Neuronal stem cell (in vitro differentiated cells): ENCODE measurements at regions not wholly inside any gene's neighbourhood (a gene's known extent, or its start where the extent isn't known, plus 50 kb on each side); places are given as distances from the start of the nearest gene placed in this dataset.

ENCODE experiments used
- DNase-seq: peaks from one replicate; pipeline ENCODE4 v3.0.0-alpha.2; 2013; ENCODE audit warnings: low spot score
- H2AFZ ChIP-seq: one replicate; pipeline ENCODE4 v1.6.1; 2013; ENCODE audit warnings: mild to moderate bottlenecking, low read length, inconsistent platforms
- H2AK5ac ChIP-seq: 2 replicates; pipeline ENCODE4 v1.6.1; 2013; ENCODE audit warnings: low read depth, mild to moderate bottlenecking, inconsistent platforms, low read length, moderate library complexity, mixed read lengths
- H2BK120ac ChIP-seq: 2 replicates; pipeline ENCODE4 v1.6.1; 2013; ENCODE audit warnings: low read depth, mild to moderate bottlenecking, inconsistent platforms, low read length, moderate library complexity, mixed read lengths
- H2BK12ac ChIP-seq: one replicate; pipeline ENCODE4 v1.6.1; 2013; ENCODE audit warnings: low read length, inconsistent platforms
- H2BK15ac ChIP-seq: 2 replicates; pipeline ENCODE4 v1.6.1; 2013; ENCODE audit warnings: mild to moderate bottlenecking, low read length, inconsistent platforms, mixed read lengths
- H2BK5ac ChIP-seq: one replicate; pipeline ENCODE4 v1.6.1; 2013; ENCODE audit warnings: inconsistent platforms, mild to moderate bottlenecking, low read length, moderate library complexity
- H3K14ac ChIP-seq: one replicate; pipeline ENCODE4 v1.6.1; 2013; ENCODE audit warnings: low read length, inconsistent platforms
- H3K18ac ChIP-seq: 2 replicates; pipeline ENCODE4 v1.6.1; 2013; ENCODE audit warnings: low read length, inconsistent platforms
- H3K23ac ChIP-seq: 2 replicates; pipeline ENCODE4 v1.6.1; 2013; ENCODE audit warnings: low read depth, mild to moderate bottlenecking, mixed read lengths, low read length, inconsistent platforms; ENCODE audit not compliant: poor library complexity
- H3K27ac ChIP-seq: replicated peaks from 3 replicates; pipeline ENCODE4 v1.5.1; 2013; ENCODE audit warnings: low read length, inconsistent platforms
- H3K27me3 ChIP-seq, 3 experiments: 2 replicates each; pipeline ENCODE4 v1.6.1; 2013; ENCODE audit warnings: low read length in 3 of 3, mild to moderate bottlenecking in 2 of 3, inconsistent platforms in 1 of 3, low read depth in 1 of 3, mixed read lengths in 1 of 3, moderate library complexity in 1 of 3; ENCODE audit not compliant: control insufficient read depth in 3 of 3, insufficient read depth in 3 of 3
- H3K36me3 ChIP-seq, 2 donors: replicated peaks in 1 of 2; 2 replicates each; pipeline ENCODE4 v1.6.1; 2013; ENCODE audit warnings: low read length in 2 of 2; ENCODE audit not compliant: control insufficient read depth in 2 of 2, insufficient read depth in 2 of 2
- H3K4ac ChIP-seq: 2 replicates; pipeline ENCODE4 v1.6.1; 2013; ENCODE audit warnings: inconsistent platforms, mild to moderate bottlenecking, low read length, moderate library complexity
- H3K4me1 ChIP-seq, 2 donors: 1 replicate in 1 of 2; 2 replicates in 1 of 2; pipeline ENCODE4 v1.6.1; 2013; ENCODE audit warnings: low read length in 2 of 2, low read depth in 1 of 2; ENCODE audit not compliant: control insufficient read depth in 2 of 2, insufficient read depth in 1 of 2
- H3K4me2 ChIP-seq: one replicate; pipeline ENCODE4 v1.6.1; 2013; ENCODE audit warnings: mild to moderate bottlenecking, low read length, inconsistent platforms; ENCODE audit not compliant: insufficient read depth, poor library complexity, severe bottlenecking
- H3K4me3 ChIP-seq, 2 donors: 2 replicates each; pipeline ENCODE4 v1.5.1; 2013; ENCODE audit warnings: low read length in 2 of 2, mild to moderate bottlenecking in 2 of 2, inconsistent platforms in 1 of 2, moderate library complexity in 1 of 2
- H3K79me1 ChIP-seq: one replicate; pipeline ENCODE4 v1.6.1; 2013; ENCODE audit warnings: low read depth, mild to moderate bottlenecking, inconsistent platforms, low read length, moderate library complexity
- H3K9ac ChIP-seq: one replicate; pipeline ENCODE4 v1.6.1; 2013; ENCODE audit warnings: mild to moderate bottlenecking, low read depth, low read length, inconsistent platforms; ENCODE audit not compliant: poor library complexity
- H3K9me3 ChIP-seq, 2 donors: replicated peaks in 1 of 2; 2 replicates each; pipeline versions ENCODE3 to v1.6.1; 2013; ENCODE audit warnings: low read length in 2 of 2, mild to moderate bottlenecking in 2 of 2, inconsistent platforms in 1 of 2, low read depth in 1 of 2, mixed read lengths in 1 of 2, moderate library complexity in 1 of 2; ENCODE audit not compliant: control insufficient read depth in 2 of 2, insufficient read depth in 1 of 2
- H4K8ac ChIP-seq: one replicate; pipeline ENCODE4 v1.6.1; 2013; ENCODE audit warnings: low read depth, mild to moderate bottlenecking, inconsistent platforms, low read length, moderate library complexity
- H4K91ac ChIP-seq: one replicate; pipeline ENCODE4 v1.6.1; 2013; ENCODE audit warnings: low read length, low read depth, mild to moderate bottlenecking, inconsistent platforms; ENCODE audit not compliant: poor library complexity
- WGBS, 2 donors: extraction: QIAGEN DNeasy Blood & Tissue Kit; methylation state at CpG; one replicate each; pipeline ENCODE4 v1.1.7; 2013; ENCODE audit warnings: missing lambda C conversion rate in 2 of 2, mixed read lengths in 1 of 2; ENCODE audit not compliant: insufficient read length in 2 of 2, insufficient replicate concordance in 1 of 2; ENCODE audit errors: extremely low coverage in 2 of 2; 5-methylcytosine and 5-hydroxymethylcytosine counted together

- H4K8ac ChIP-seq, result no peak overlapping the region
- H3K23ac ChIP-seq, result no peak overlapping the region
- no peak overlapping the region for H3K9ac ChIP-seq
- no peak overlapping the region for H3K4ac ChIP-seq
- no peaks in the 10 kb centered on the region for H3K9me3 ChIP-seq
- WGBS, 2 donors, result 100% methylated on average over 1 of the region's 3 CpGs
- no peak overlapping the region for H3K4me3 ChIP-seq
- H3K4me1 ChIP-seq, result peaks cover 0 to 7% of the 10 kb centered on the region in 2 donors
- H2BK12ac ChIP-seq, result no peak overlapping the region
- H3K4me2 ChIP-seq, result no peak overlapping the region
- no peak for DNase-seq
- no peaks in the 10 kb centered on the region for H3K36me3 ChIP-seq
- H3K27me3 ChIP-seq, result no peaks in the 10 kb centered on the region
- no peak overlapping the region for H2BK15ac ChIP-seq
- H2BK5ac ChIP-seq, result no peak overlapping the region
- no peak overlapping the region for H2BK120ac ChIP-seq
- H3K18ac ChIP-seq, result no peak overlapping the region
- no peak overlapping the region for H4K91ac ChIP-seq
- H3K27ac ChIP-seq, result no peak overlapping the region
- no peak overlapping the region for H3K14ac ChIP-seq
- H2AK5ac ChIP-seq, result no peak overlapping the region
- H3K79me1 ChIP-seq, result no peaks in the 10 kb centered on the region
- H2AFZ ChIP-seq, result no peak overlapping the region
Measured at GRCh38 chr7:41222746-41223145, 480.1 kb downstream of the INHBA start.

- no peak overlapping the region for H3K14ac ChIP-seq
- no peak overlapping the region for H3K27ac ChIP-seq
- H3K27me3 ChIP-seq, result no peaks in the 10 kb centered on the region
- H2BK5ac ChIP-seq, result no peak overlapping the region
- no peak overlapping the region for H3K4me2 ChIP-seq
- no peak overlapping the region for H3K9ac ChIP-seq
- H3K36me3 ChIP-seq, result no peaks in the 10 kb centered on the region
- no peak overlapping the region for H2BK12ac ChIP-seq
- no peak overlapping the region for H4K8ac ChIP-seq
- no peak overlapping the region for H3K18ac ChIP-seq
- no peak overlapping the region for H3K4me3 ChIP-seq
- H2BK120ac ChIP-seq, result no peak overlapping the region
- H3K9me3 ChIP-seq, result no peaks in the 10 kb centered on the region
- H3K79me1 ChIP-seq, result no peaks in the 10 kb centered on the region
- peaks cover 0 to 7% of the 10 kb centered on the region in 2 donors for H3K4me1 ChIP-seq
- no peak overlapping the region for H4K91ac ChIP-seq
- H2AFZ ChIP-seq, result no peak overlapping the region
- H3K4ac ChIP-seq, result no peak overlapping the region
- DNase-seq, result no peak
- no peak overlapping the region for H3K23ac ChIP-seq
- no peak overlapping the region for H2AK5ac ChIP-seq
- no CpG with 5 or more reads among the region's 1 CpG for WGBS, 2 donors
- no peak overlapping the region for H2BK15ac ChIP-seq
Measured at GRCh38 chr7:41220266-41220665, 482.6 kb downstream of the INHBA start.

GRCh38 chr7:41219276-41219675 is 483.6 kb downstream of the INHBA start:
- Histone ChIP-seq H2AFZ (peak overlapping the region; percentile 81), H3K4me1 (peaks cover 0 to 7% of the 10 kb centered on the region in 2 donors), H2AK5ac (no peak overlapping the region), H3K23ac (no peak overlapping the region), H3K4me3 (no peak overlapping the region), H3K9ac (no peak overlapping the region), H3K4ac (no peak overlapping the region), H2BK12ac (no peak overlapping the region), H2BK15ac (no peak overlapping the region), H3K9me3 (no peaks in the 10 kb centered on the region), H3K14ac (no peak overlapping the region), H3K27ac (no peak overlapping the region), H3K18ac (no peak overlapping the region), H2BK120ac (no peak overlapping the region), H3K79me1 (no peaks in the 10 kb centered on the region), H4K91ac (no peak overlapping the region), H3K36me3 (no peaks in the 10 kb centered on the region), H4K8ac (no peak overlapping the region), H3K4me2 (no peak overlapping the region), H2BK5ac (no peak overlapping the region), H3K27me3 (no peaks in the 10 kb centered on the region)
- WGBS, 2 donors, result no CpG with 5 or more reads among the region's 2 CpGs
- DNase-seq, result no peak

GRCh38 chr7:41217306-41217705 is 485.6 kb downstream of the INHBA start:
- H3K4me1 ChIP-seq, result peaks cover 0 to 7% of the 10 kb centered on the region in 2 donors
- no peak overlapping the region for H3K4me2 ChIP-seq
- no peak overlapping the region for H3K4ac ChIP-seq
- no peak overlapping the region for H3K23ac ChIP-seq
- no peak overlapping the region for H4K91ac ChIP-seq
- no peak overlapping the region for H3K9ac ChIP-seq
- no peak overlapping the region for H4K8ac ChIP-seq
- H2AK5ac ChIP-seq, result no peak overlapping the region
- no peaks in the 10 kb centered on the region for H3K79me1 ChIP-seq
- no peak overlapping the region for H2BK5ac ChIP-seq
- no peak overlapping the region for H2BK15ac ChIP-seq
- H3K27me3 ChIP-seq, result no peaks in the 10 kb centered on the region
- no peak overlapping the region for H3K18ac ChIP-seq
- no peak overlapping the region for H2BK12ac ChIP-seq
- H3K27ac ChIP-seq, result no peak overlapping the region
- WGBS, 2 donors, result no CpG with 5 or more reads among the region's 3 CpGs
- no peaks in the 10 kb centered on the region for H3K36me3 ChIP-seq
- H3K9me3 ChIP-seq, result no peaks in the 10 kb centered on the region
- H2AFZ ChIP-seq, result no peak overlapping the region
- no peak overlapping the region for H2BK120ac ChIP-seq
- H3K4me3 ChIP-seq, result no peak overlapping the region
- no peak for DNase-seq
- H3K14ac ChIP-seq, result no peak overlapping the region
